Right renal cortex interstitium (tissue), 3 donors: ENCODE measurements at regions not wholly inside any gene's neighbourhood (a gene's known extent, or its start where the extent isn't known, plus 50 kb on each side); places are given as distances from the start of the nearest gene placed in this dataset.

Source experiments
- DNase-seq, 3 donors: peaks; one replicate each; pipeline ENCODE4 v3.0.0-alpha.2; 2013; ENCODE audit warnings: low read depth in 3 of 3, low spot score in 2 of 3

DNA sequence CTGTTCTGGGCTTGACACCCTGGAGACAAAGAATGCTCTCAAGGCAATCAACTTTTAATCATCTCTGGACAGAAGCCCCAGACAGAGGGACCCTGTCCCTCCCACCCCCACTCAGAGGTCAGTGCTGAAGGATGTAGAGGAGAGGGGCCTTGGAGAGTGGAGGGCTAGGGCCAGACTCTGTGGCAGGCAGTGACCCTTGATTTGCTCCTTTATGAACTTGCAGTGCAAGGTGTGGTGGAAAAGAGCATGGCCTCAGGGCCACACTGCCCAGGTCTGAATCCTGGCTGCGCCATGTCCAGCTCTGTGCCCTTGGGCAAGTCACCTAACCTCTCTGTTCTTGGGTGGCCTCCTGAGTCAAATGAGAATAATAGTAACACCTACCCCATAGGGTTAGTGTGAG, 134.3 kb downstream of the TMEM132E start:
- DNase-seq = no peak

DNA sequence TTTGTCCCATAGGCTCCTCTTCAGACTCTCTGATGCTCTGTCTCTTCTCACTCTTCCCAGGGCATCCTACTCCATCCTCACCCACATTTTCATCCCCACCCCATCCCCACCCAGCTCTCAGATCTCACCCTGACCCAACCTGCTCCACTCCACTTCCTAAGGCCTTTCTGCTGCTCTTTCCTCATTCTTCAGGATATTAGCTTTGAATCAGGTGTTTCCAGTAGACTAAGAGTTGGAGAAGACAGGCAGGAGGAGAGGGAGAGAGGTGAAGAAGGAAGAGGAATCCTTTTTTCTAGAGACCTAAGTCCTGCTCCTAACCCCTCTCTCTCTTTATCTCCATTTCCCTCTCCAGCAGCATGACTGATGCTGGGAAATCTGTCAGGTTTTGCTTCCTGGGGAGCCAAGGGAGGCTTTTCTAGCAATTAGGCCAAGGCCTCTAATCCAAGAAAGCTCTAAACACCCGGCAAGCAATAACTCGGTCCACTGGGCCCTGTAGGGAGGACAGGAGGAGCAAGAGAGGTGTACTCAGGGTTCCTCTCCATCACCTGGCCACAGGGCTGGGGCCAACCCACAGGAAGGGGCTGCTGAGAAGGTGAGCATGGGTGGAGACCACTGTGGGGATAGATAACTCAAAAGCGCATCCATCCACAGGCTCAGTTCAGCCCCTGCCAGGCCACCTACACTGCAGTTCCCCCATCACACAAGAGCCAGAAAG, 133.3 kb downstream of the TMEM132E start:
- DNase-seq = no peak

DNA sequence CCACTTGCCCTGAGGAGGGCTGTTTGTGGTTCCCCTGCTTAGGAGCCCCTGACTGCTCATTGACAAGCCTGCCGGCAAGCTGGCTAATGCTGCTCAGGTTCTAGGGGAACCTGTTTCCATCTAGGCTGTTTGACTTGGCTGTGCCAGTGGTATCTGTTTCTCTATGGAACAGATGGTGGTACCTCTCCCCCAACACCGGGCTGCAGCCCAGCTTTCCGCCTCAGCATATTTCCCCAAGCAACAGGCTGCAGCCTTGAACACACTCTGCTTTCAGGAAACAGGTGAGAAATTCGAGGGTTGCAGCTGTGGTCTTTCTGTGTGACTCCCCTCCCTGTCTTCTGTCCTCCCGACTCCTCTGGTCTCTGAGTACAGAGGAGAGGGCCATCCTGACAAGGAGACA, 132.3 kb downstream of the TMEM132E start:
- no peak for DNase-seq

- DNase-seq = no peak
Observed at GRCh38 chr17:34710226-34710625, 130.8 kb downstream of the TMEM132E start.

DNA sequence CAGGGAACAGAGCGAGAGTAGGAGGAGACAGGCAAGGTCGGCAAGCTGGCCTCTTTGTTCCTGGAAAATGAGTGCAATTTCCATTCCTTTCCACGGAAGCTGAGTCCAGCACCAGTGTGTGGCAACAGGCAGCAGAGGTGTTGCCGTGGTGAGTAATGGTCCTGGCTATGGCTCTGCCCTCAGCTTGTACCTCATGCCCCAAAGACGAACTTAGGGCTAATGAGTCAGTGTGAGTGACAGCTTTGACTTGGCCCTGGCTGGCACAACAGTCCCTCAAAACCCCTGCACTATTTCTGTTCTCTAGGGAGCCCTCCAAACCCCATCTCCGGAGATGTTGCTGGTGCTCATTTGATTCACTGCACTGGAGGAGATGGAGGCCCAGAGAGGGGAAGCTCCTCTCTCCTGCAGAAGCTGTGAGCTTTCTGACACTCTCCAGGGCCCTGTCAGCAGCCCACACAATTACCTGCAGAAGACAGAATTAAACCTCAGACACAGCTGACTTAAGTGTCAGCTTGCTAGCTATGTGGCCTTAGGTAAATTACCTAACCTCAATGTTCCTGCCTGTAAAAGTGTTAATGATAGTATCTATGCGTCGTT, 129.9 kb downstream of the TMEM132E start:
- DNase-seq = no peak

DNA sequence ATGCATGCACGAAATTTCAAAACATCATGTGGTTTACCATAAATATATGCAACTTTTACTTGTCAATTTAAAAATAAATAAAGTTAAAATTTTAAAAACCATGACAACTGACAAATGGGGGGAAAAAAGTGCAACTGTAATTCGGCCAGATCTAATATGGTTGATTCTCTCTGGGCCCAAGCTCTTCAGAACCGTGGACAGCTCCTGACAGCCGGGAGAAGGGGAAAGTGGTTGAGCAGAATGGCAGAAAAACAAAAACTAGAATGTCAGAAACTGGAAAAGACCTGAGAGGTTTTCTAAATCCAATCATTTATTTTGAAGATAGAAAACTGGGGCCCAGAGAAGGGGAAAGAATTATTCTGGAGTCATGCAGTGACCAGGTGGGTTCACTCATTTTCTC, 126.6 kb downstream of the TMEM132E start:
- peak in 2 of 3 donors; percentile 41 to 52 for DNase-seq

DNA sequence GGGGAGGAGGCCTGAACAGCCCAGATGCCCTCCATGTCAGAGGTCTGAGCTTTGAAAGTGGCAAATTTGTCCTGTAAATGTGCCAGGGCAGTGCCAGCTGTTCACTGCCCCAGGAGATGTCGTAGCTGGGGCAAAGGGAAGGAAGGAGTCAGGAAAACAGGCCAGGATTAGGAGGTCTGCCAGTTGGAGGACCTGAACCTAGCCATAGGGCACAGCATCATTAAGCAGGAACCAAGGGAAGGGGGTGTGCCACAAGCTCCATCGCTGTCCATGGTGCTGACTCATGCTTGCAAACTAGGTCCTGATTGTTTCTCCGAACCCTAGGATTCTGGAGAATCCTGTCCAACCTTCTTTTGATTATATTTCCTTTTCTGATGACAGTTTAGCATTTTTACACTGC, 124.2 kb downstream of the TMEM132E start:
- peak in 2 of 3 donors; percentile 57 to 65 for DNase-seq

DNA sequence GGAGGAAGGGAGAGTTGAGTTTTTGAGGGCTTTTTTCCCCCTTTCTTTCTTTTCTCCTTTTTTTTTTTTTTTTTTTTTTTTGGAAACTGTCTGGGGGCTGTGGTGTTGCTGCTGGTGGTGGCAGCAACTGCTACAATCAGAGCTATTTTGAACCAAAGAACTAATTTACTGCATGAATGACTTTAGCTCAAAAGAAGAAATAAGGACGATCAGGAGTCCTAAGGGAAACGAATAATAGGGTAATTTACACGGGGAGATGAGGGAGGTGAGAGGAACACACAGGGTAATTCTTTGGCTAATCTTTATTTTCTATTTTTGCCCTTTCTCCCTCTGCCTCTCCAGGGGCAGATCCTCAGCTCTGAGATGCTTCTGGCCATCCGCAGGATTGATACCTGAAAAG, 119.8 kb downstream of the TMEM132E start:
- DNase-seq = no peak

GRCh38 chr17:34692920-34693319, 113.5 kb downstream of the TMEM132E start:
- no peak for DNase-seq
